Muscle of arm (tissue), 1 donor: ENCODE measurements at regions not wholly inside any gene's neighbourhood (a gene's known extent, or its start where the extent isn't known, plus 50 kb on each side); places are given as distances from the start of the nearest gene placed in this dataset.
"Not testable (repeated sequence)": the region's sequence is repeated elsewhere in the genome, so short reads cannot be mapped to it uniquely, and the experiment has no call there.

Experiments used
- DNase-seq: peaks from one replicate; pipeline ENCODE4 v3.0.0-alpha.2; 2013

GRCh38 chr13:39803156-39803555 is 147.7 kb downstream of the COG6 start:
- DNase-seq: no peak

GRCh38 chr13:39803851-39804250 is 148.4 kb downstream of the COG6 start:
- DNase-seq: no peak

GRCh38 chr13:39804332-39805210 is 149.1 kb downstream of the COG6 start:
- no peak for DNase-seq

GRCh38 chr13:39809466-39809865 is 154.0 kb downstream of the COG6 start:
- no peak for DNase-seq

- no peak for DNase-seq
Measured at GRCh38 chr13:39810091-39810877, 154.8 kb downstream of the COG6 start.

- no peak for DNase-seq
Measured at GRCh38 chr13:39811051-39811450, 155.6 kb downstream of the COG6 start.

- DNase-seq: no peak
Measured at GRCh38 chr13:39811696-39812095, 156.2 kb downstream of the COG6 start.

GRCh38 chr13:39815345-39816111 is 160.1 kb downstream of the COG6 start:
- no peak for DNase-seq

- DNase-seq: no peak
Measured at GRCh38 chr13:39816936-39817335, 161.5 kb downstream of the COG6 start.

- no peak for DNase-seq
Measured at GRCh38 chr13:39818953-39819352, 163.5 kb downstream of the COG6 start.

- DNase-seq: no peak
Measured at GRCh38 chr13:39820606-39821005, 165.1 kb downstream of the COG6 start.

- no peak for DNase-seq
Measured at GRCh38 chr13:39821977-39822376, 166.5 kb downstream of the COG6 start.

GRCh38 chr13:39822437-39822836 is 167.0 kb downstream of the COG6 start:
- no peak for DNase-seq

GRCh38 chr13:39823063-39823713 is 167.7 kb downstream of the COG6 start:
- DNase-seq: no peak

GRCh38 chr13:39825886-39826285 is 170.4 kb downstream of the COG6 start:
- DNase-seq: no peak

- DNase-seq: no peak
Measured at GRCh38 chr13:39835253-39835652, 179.8 kb downstream of the COG6 start.

GRCh38 chr13:39836038-39836437 is 180.6 kb downstream of the COG6 start:
- DNase-seq: no peak

GRCh38 chr13:39837866-39838265 is 182.4 kb downstream of the COG6 start:
- DNase-seq: not testable (repeated sequence)

- no peak for DNase-seq
Measured at GRCh38 chr13:39840201-39840600, 184.7 kb downstream of the COG6 start.

- no peak for DNase-seq
Measured at GRCh38 chr13:39847336-39847735, 191.9 kb downstream of the COG6 start.

GRCh38 chr13:39855236-39855635 is 199.8 kb downstream of the COG6 start:
- DNase-seq: no peak

- no peak for DNase-seq
Measured at GRCh38 chr13:39856714-39857113, 201.3 kb downstream of the COG6 start.
